NB4 (cell line): ENCODE measurements at regions not wholly inside any gene's neighbourhood (a gene's known extent, or its start where the extent isn't known, plus 50 kb on each side); places are given as distances from the start of the nearest gene placed in this dataset.

ENCODE experiments used
- CTCF ChIP-seq: IDR thresholded peaks from one replicate; pipeline ENCODE4 v1.5.1; 2012; ENCODE audit warnings: low read depth, low read length
- MAX ChIP-seq: IDR thresholded peaks from 2 replicates; pipeline ENCODE4 v1.6.1; 2011; ENCODE audit warnings: low read depth, low read length
- MYC ChIP-seq: IDR thresholded peaks from 2 replicates; pipeline ENCODE4 v1.6.1; 2011; ENCODE audit warnings: low read depth, low read length
- POLR2A ChIP-seq: IDR thresholded peaks from 2 replicates; pipeline ENCODE4 v1.6.1; 2011; ENCODE audit warnings: mild to moderate bottlenecking; ENCODE audit not compliant: insufficient read length; ENCODE audit errors: extremely low read depth

- TF ChIP-seq POLR2A = no peak
- TF ChIP-seq MYC = no peak
- no peak for TF ChIP-seq CTCF
- TF ChIP-seq MAX = no peak
Observed at GRCh38 chr15:69529141-69529540, 76.5 kb downstream of the RPLP1 start.
